ENCODE measurements at regions not wholly inside any gene's neighbourhood (a gene's known extent, or its start where the extent isn't known, plus 50 kb on each side); places are given as distances from the start of the nearest gene placed in this dataset.
"Not testable (repeated sequence)": the region's sequence is repeated elsewhere in the genome, so short reads cannot be mapped to it uniquely, and the experiment has no call there.

DNA sequence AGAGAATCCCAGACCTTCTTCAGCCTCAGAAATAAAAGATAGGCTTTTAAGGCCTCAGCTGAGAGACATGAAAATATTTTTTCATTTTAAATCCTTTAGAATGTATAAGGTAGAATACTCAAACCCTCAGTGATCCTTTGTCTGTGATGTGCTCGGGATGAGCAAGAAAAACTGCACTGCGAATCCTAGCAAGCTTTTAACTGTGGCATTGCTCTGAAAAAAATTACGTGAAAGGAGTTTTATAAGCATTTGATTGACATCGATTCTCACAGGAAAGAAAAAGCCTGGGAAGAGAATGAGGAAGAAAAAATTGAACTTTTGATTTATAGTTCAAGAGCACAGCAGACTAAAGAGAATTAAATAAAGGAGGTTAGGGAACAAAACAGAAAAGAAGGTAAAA is 120.0 kb downstream of the TMEM168 start:
- no peak for ATAC-seq (ENCODE audit: low read depth)
- Mint-ChIP-seq H3K4me1 (no peaks in the 10 kb centered on the region), H3K27me3 (peaks cover 3% of the 10 kb centered on the region), H3K36me3 (no peaks in the 10 kb centered on the region), H3K27ac (no peak overlapping the region), H3K4me3 (no peak overlapping the region), H3K9me3 (no peaks in the 10 kb centered on the region)
- no peak for DNase-seq (ENCODE audit: low spot score in 2 of 2)

- peaks cover 2% of the 10 kb centered on the region for H3K27me3 Mint-ChIP-seq
- no peak overlapping the region for H3K27ac Mint-ChIP-seq
- ATAC-seq (ENCODE audit: low read depth) (no peak), DNase-seq (ENCODE audit: low spot score in 2 of 2) (no peak)
- no peaks in the 10 kb centered on the region for H3K4me1 Mint-ChIP-seq
- H3K36me3 Mint-ChIP-seq: no peaks in the 10 kb centered on the region
- H3K4me3 Mint-ChIP-seq: no peak overlapping the region
- peaks cover 1% of the 10 kb centered on the region for H3K9me3 Mint-ChIP-seq
Measured at GRCh38 chr7:112678626-112679025, 111.6 kb downstream of the TMEM168 start.

- not testable (repeated sequence) for H3K36me3 Mint-ChIP-seq; H3K27ac Mint-ChIP-seq; H3K27me3 Mint-ChIP-seq; H3K9me3 Mint-ChIP-seq; H3K4me1 Mint-ChIP-seq; ATAC-seq (ENCODE audit: low read depth); H3K4me3 Mint-ChIP-seq; DNase-seq (ENCODE audit: low spot score in 2 of 2)
Measured at GRCh38 chr7:112689466-112690177, 100.6 kb downstream of the TMEM168 start.

DNA sequence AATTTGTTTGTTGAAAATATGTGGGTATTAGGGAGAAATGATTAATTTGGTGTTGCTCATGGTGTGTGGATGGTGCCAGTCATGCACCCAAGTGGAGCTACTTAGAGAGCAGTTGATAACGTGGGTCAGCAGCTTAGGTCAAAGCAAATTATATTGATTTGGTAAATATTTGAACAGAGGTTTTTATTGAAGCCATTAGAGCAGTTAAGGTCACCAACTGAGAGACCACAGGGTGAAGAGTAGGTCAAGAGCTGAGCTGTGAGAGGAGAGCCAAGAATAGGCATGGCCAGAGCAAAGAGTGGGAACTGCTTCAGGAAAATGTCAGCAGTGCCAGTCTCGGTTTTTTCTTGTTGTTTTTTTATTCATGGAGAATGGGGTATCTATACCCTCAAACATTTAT is 97.9 kb downstream of the TMEM168 start:
- H3K36me3 Mint-ChIP-seq: no peaks in the 10 kb centered on the region

DNA sequence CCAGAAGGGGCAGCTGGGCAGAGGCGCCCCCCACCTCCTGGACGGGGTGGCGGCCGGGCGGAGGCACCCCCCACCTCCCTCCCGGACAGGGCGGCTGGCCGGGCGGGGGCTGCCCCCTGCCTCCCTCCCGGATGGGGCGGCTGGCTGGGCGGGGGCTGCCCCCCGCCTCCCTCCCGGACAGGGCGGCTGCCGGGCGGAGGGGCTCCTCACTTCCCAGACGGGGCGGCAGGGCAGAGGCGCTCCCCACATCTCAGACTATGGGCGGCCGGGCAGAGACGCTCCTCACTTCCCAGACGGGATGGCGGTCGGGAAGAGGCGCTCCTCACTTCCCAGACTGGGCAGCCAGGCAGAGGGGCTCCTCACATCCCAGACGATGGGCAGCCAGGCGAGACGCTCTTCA is 93.0 kb downstream of the TMEM168 start:
- DNase-seq (ENCODE audit: low spot score in 2 of 2); H3K27ac Mint-ChIP-seq; H3K27me3 Mint-ChIP-seq; H3K4me1 Mint-ChIP-seq; H3K4me3 Mint-ChIP-seq; ATAC-seq (ENCODE audit: low read depth); H3K9me3 Mint-ChIP-seq; H3K36me3 Mint-ChIP-seq: not testable (repeated sequence)

More for the DNA sequence above, 97.9 kb downstream of the TMEM168 start:
- no peak for DNase-seq (ENCODE audit: low spot score in 2 of 2)
- Mint-ChIP-seq H3K27ac (no peak overlapping the region), H3K9me3 (peaks cover 2% of the 10 kb centered on the region), H3K27me3 (peaks cover 2% of the 10 kb centered on the region), H3K4me3 (no peak overlapping the region), H3K4me1 (no peaks in the 10 kb centered on the region)
- ATAC-seq (ENCODE audit: low read depth): no peak

DNA sequence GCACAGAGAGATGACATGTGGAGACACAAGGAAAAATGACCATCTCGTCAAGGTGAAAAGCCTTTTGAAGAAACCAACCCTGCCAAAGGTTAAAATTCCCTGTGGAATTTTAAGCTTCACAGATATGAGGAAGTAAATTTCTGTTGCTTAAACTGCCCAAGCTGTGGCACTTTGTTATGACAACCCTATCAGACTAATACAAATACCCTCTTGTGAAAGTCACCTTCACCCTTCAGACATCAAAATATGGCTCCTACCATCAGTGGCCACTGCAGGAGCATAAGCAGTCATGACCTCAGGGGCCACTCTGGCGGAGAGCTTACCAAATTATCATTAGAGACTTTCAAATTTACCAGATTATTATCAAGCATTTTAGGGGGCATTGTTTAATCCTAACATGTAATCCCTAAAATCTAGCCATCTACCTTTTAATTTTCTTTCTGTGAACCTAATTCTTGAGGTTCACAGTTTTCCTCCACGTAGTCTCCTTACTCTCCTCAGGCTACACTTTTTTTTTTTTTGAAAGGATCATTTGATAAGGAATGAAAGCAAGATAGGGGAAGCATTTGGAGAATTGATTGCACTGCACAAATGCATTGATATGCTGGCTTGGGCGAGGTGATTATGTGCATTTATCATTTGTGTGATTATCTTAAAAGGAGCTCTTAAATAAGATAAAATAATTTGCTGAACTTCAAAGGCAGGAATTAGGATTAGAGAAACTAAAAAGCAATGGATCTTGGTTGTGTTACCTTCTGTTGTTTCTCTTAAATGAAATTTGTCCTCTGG is 90.3 kb downstream of the TMEM168 start:
- no peak for DNase-seq (ENCODE audit: low spot score in 2 of 2)

GRCh38 chr7:112701456-112701855 is 88.7 kb downstream of the TMEM168 start:
- H3K27me3 Mint-ChIP-seq: peaks cover 2% of the 10 kb centered on the region
- H3K9me3 Mint-ChIP-seq: no peaks in the 10 kb centered on the region
- H3K4me3 Mint-ChIP-seq: no peak overlapping the region
- DNase-seq (ENCODE audit: low spot score in 2 of 2) (no peak), ATAC-seq (ENCODE audit: low read depth) (no peak)
- H3K4me1 Mint-ChIP-seq: no peaks in the 10 kb centered on the region
- H3K36me3 Mint-ChIP-seq: no peaks in the 10 kb centered on the region
- no peak overlapping the region for H3K27ac Mint-ChIP-seq

More for the DNA sequence above, 90.3 kb downstream of the TMEM168 start:
- H3K4me1 Mint-ChIP-seq: no peaks in the 10 kb centered on the region
- peaks cover 2% of the 10 kb centered on the region for H3K27me3 Mint-ChIP-seq
- no peak overlapping the region for H3K27ac Mint-ChIP-seq
- no peak overlapping the region for H3K4me3 Mint-ChIP-seq
- no peaks in the 10 kb centered on the region for H3K9me3 Mint-ChIP-seq
- H3K36me3 Mint-ChIP-seq: no peaks in the 10 kb centered on the region
- ATAC-seq (ENCODE audit: low read depth): no peak

DNA sequence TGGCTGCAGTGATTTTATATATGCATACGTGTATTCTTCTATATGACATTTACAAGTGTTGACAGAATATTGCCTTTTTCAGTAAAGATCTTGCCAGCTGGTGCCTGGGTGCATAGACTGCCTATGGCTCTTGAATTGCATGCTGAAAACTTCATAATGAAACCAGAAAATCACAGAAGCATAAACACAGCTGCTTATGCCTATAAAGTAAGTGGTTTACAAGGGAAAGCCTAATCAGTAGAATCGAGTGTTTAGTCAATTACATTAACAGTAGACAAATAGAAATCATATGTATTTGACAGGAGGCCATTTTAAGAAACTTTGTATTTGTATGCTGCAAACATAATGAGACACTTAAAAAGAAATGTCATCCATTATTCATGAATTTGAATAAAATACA is 82.5 kb downstream of the TMEM168 start:
- no peak for ATAC-seq (ENCODE audit: low read depth)
- H3K4me3 Mint-ChIP-seq: no peak overlapping the region

DNA sequence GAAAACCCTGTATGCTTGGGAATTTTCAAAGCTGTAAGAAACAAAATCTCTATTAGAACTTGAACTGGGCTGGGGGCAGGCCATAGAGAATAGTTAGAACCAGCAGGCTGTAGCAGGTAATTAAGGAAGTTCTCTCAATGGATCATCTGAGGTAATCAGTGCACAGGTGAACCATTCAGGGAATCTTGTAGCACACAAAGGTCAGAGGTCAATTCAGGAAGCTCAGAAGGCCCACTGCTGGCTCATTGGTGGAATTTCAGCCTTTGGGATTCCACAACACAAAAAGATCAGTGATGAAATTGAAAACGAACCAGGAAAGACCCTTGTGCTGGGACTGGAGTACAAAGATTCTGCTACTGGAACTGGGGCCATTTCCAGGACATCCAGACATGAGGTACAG is 82.0 kb downstream of the TMEM168 start:
- no peak for ATAC-seq (ENCODE audit: low read depth)
- no peak overlapping the region for H3K4me3 Mint-ChIP-seq
- no peaks in the 10 kb centered on the region for H3K27me3 Mint-ChIP-seq
- H3K9me3 Mint-ChIP-seq: no peaks in the 10 kb centered on the region
- no peak for DNase-seq (ENCODE audit: low spot score in 2 of 2)
- peaks cover 7% of the 10 kb centered on the region for H3K4me1 Mint-ChIP-seq
- no peaks in the 10 kb centered on the region for H3K36me3 Mint-ChIP-seq
- no peak overlapping the region for H3K27ac Mint-ChIP-seq

More for the DNA sequence above, 82.5 kb downstream of the TMEM168 start:
- no peaks in the 10 kb centered on the region for H3K9me3 Mint-ChIP-seq
- no peak overlapping the region for H3K27ac Mint-ChIP-seq
- no peaks in the 10 kb centered on the region for H3K36me3 Mint-ChIP-seq
- H3K4me1 Mint-ChIP-seq: peaks cover 7% of the 10 kb centered on the region
- no peaks in the 10 kb centered on the region for H3K27me3 Mint-ChIP-seq
- DNase-seq (ENCODE audit: low spot score in 2 of 2): no peak
